ENCODE measurements at regions not wholly inside any gene's neighbourhood (a gene's known extent, or its start where the extent isn't known, plus 50 kb on each side); places are given as distances from the start of the nearest gene placed in this dataset.

GRCh38 chr1:199168888-199169585 is 530.2 kb downstream of the PTPRC start:
- Histone ChIP-seq H3K27me3 (ENCODE audit: control insufficient read depth, insufficient read depth, low read length, poor library complexity, severe bottlenecking) (no peaks in the 10 kb centered on the region), H3K36me3 (ENCODE audit: control insufficient read depth, insufficient read depth, low read length) (no peaks in the 10 kb centered on the region), H3K4me1 (ENCODE audit: control insufficient read depth, insufficient read depth, low read length) (no peaks in the 10 kb centered on the region), H3K9ac (ENCODE audit: extremely low read depth, low read length, poor library complexity, severe bottlenecking) (no peak overlapping the region), H3K9me3 (ENCODE audit: control insufficient read depth, low read length) (no peaks in the 10 kb centered on the region), H3K4me3 (ENCODE audit: low read length) (no peak overlapping the region), H3K27ac (ENCODE audit: low read depth, low read length) (no peak overlapping the region)
- no peak for DNase-seq
- Mint-ChIP-seq H3K9me3 (no peaks in the 10 kb centered on the region), H3K27ac (no peak overlapping the region), H3K27me3 (ENCODE audit: insufficient read depth) (no peaks in the 10 kb centered on the region), H3K4me3 (no peak overlapping the region), H3K36me3 (ENCODE audit: low read depth) (no peaks in the 10 kb centered on the region), H3K4me1 (peaks cover 2% of the 10 kb centered on the region)
- 95 to 100% methylated on average over 1 to 2 of the region's 2 CpGs for WGBS, 2 experiments (ENCODE audit: insufficient coverage in 1 of 2, insufficient read length in 1 of 2)
- no peak for TF ChIP-seq CTCF (conservative IDR thresholded peaks at IDR 0.05)

GRCh38 chr1:199170711-199171110 is 531.9 kb downstream of the PTPRC start:
- peaks cover 5% of the 10 kb centered on the region for H3K4me1 Mint-ChIP-seq
- 78 to 94% methylated on average over 2 to 3 of the region's 3 CpGs for WGBS, 2 experiments (ENCODE audit: insufficient coverage in 1 of 2, insufficient read length in 1 of 2)
- Histone ChIP-seq H3K36me3 (ENCODE audit: control insufficient read depth, insufficient read depth, low read length) (no peaks in the 10 kb centered on the region), H3K4me3 (ENCODE audit: low read length) (no peak overlapping the region), H3K27ac (ENCODE audit: low read depth, low read length) (no peak overlapping the region), H3K9ac (ENCODE audit: extremely low read depth, low read length, poor library complexity, severe bottlenecking) (no peak overlapping the region), H3K27me3 (ENCODE audit: control insufficient read depth, insufficient read depth, low read length, poor library complexity, severe bottlenecking) (no peaks in the 10 kb centered on the region), H3K9me3 (ENCODE audit: control insufficient read depth, low read length) (no peaks in the 10 kb centered on the region), H3K4me1 (ENCODE audit: control insufficient read depth, insufficient read depth, low read length) (no peaks in the 10 kb centered on the region)
- no peak overlapping the region for H3K27ac Mint-ChIP-seq
- no peak for DNase-seq
- no peaks in the 10 kb centered on the region for H3K27me3 Mint-ChIP-seq (ENCODE audit: insufficient read depth)
- no peaks in the 10 kb centered on the region for H3K9me3 Mint-ChIP-seq
- H3K4me3 Mint-ChIP-seq = no peak overlapping the region
- TF ChIP-seq CTCF (conservative IDR thresholded peaks at IDR 0.05) = no peak
- no peaks in the 10 kb centered on the region for H3K36me3 Mint-ChIP-seq (ENCODE audit: low read depth)

- no peak overlapping the region for H3K4me3 ChIP-seq (ENCODE audit: low read length)
- no peak for TF ChIP-seq CTCF (conservative IDR thresholded peaks at IDR 0.05)
- H3K36me3 ChIP-seq (ENCODE audit: control insufficient read depth, insufficient read depth, low read length) = no peaks in the 10 kb centered on the region
- no peak overlapping the region for H3K27ac Mint-ChIP-seq
- no peaks in the 10 kb centered on the region for H3K36me3 Mint-ChIP-seq (ENCODE audit: low read depth)
- DNase-seq = no peak
- H3K27me3 ChIP-seq (ENCODE audit: control insufficient read depth, insufficient read depth, low read length, poor library complexity, severe bottlenecking) = no peaks in the 10 kb centered on the region
- H3K4me1 ChIP-seq (ENCODE audit: control insufficient read depth, insufficient read depth, low read length) = no peaks in the 10 kb centered on the region
- H3K4me3 Mint-ChIP-seq = no peak overlapping the region
- H3K4me1 Mint-ChIP-seq = peaks cover 5% of the 10 kb centered on the region
- no peak overlapping the region for H3K27ac ChIP-seq (ENCODE audit: low read depth, low read length)
- H3K9me3 ChIP-seq (ENCODE audit: control insufficient read depth, low read length) = no peaks in the 10 kb centered on the region
- H3K9ac ChIP-seq (ENCODE audit: extremely low read depth, low read length, poor library complexity, severe bottlenecking) = no peak overlapping the region
- WGBS, 2 experiments (ENCODE audit: insufficient coverage in 1 of 2, insufficient read length in 1 of 2) = 77 to 86% methylated on average over 3 to 4 of the region's 4 CpGs
- no peaks in the 10 kb centered on the region for H3K27me3 Mint-ChIP-seq (ENCODE audit: insufficient read depth)
- H3K9me3 Mint-ChIP-seq = no peaks in the 10 kb centered on the region
These were observed 533.6 kb downstream of the PTPRC start for GRCh38 chr1:199172171-199173124.

Data from endodermal cell (in vitro differentiated cells).